ENCODE measurements at regions not wholly inside any gene's neighbourhood (a gene's known extent, or its start where the extent isn't known, plus 50 kb on each side); places are given as distances from the start of the nearest gene placed in this dataset.

DNA sequence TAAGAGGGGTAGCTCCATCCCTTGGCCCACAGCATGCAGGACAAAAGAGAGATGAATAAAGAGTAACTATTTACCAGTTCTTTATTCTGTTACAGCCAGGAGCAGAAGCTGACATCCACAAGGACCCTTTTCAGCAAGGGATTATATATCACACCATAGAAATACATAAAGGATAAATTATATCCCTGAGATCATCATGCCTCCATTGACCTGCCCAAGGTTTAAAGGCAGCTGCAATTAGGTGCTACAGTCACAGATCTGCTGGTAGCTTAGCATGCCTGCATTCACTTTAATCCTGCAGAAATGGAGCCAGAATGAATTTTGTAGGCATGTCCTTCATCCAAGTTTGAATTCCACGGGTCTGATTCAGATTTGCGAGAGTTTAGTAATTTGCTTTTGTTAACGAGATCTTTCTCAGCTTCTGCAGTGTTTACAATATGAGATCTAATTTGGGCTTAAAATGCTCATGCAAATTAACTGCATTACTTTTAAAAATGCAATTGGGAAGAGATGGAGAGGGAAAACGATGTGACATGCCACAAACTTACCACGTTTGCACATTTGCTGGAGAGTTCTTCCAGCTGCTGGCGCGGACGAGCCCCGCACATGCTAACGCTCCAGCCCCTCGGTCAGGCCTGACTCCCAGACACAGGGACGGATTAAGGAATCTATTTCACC lies 327.0 kb upstream of the NOCT start:
- no peak overlapping the region for H3K4me2 ChIP-seq (ENCODE audit: insufficient read depth, low read length)
- FAIRE-seq = no peak
- TF ChIP-seq MAX (IDR thresholded peaks at IDR 0.05; ENCODE audit: insufficient read depth, insufficient read length) = no peak
- TF ChIP-seq POLR2A (IDR thresholded peaks at IDR 0.05; ENCODE audit: low read depth, low read length) = no peak
- TF ChIP-seq POLR2AphosphoS5 (IDR thresholded peaks at IDR 0.05; ENCODE audit: insufficient read depth, low read depth, low read length) = no peak
- no peak for TF ChIP-seq FOS (IDR thresholded peaks at IDR 0.05; ENCODE audit: borderline replicate concordance, insufficient read depth, low read length)
- TF ChIP-seq EZH2 (IDR thresholded peaks at IDR 0.05; ENCODE audit: borderline replicate concordance, low read depth, low read length, severe bottlenecking) = no peak
- TF ChIP-seq JUN (IDR thresholded peaks at IDR 0.05; ENCODE audit: borderline replicate concordance, insufficient read depth, insufficient read length, low read depth) = no peak
- TF ChIP-seq MYC (IDR thresholded peaks at IDR 0.05; ENCODE audit: low read depth, low read length) = no peak
- TF ChIP-seq CTCF (IDR thresholded peaks at IDR 0.05; ENCODE audit: extremely low read depth in 1 of 2, insufficient read depth in 1 of 2, low read depth in 1 of 2, low read length in 2 of 2) = no peak
- no peak for TF ChIP-seq GATA2 (IDR thresholded peaks at IDR 0.05; ENCODE audit: insufficient read depth, insufficient read length, low read depth, low read length)
- DNase-seq (ENCODE audit: low read depth, low spot score) = no peak
- no peaks in the 10 kb centered on the region for H3K36me3 ChIP-seq (ENCODE audit: control insufficient read depth in 2 of 2, extremely low read depth in 1 of 2, insufficient read depth in 2 of 2, low read length in 2 of 2)
- ChIA-PET CTCF (interaction anchor here (0.9 to 2.7 kb wide), 5 partner anchors 8 to 249 kb away, joined by 3 to 13 read pairs (median 3); no protein-coding TSS in a partner anchor), POLR2A (no interaction called here)
- no peaks in the 10 kb centered on the region for H3K9me3 ChIP-seq (replicated peaks; ENCODE audit: control insufficient read depth, insufficient read depth, low read length)
- intact Hi-C loops (cut with micrococcal nuclease) (no loop called here), dilution Hi-C loops (cut with MboI; ENCODE audit: extremely low pct_ligation_motif_present, low sequenced_read_pairs) (no loop called here)
- H4K20me1 ChIP-seq (replicated peaks; ENCODE audit: control insufficient read depth, extremely low read depth, insufficient read depth, low read length) = no peaks in the 10 kb centered on the region
- H3K4me1 ChIP-seq (ENCODE audit: control insufficient read depth, extremely low read depth, insufficient read depth, low read length) = no peaks in the 10 kb centered on the region
- no peak overlapping the region for H3K9ac ChIP-seq (replicated peaks; ENCODE audit: extremely low read depth, insufficient read depth, low read length)
- H3K4me3 ChIP-seq (replicated peaks in 1 of 3; ENCODE audit: insufficient read depth in 1 of 3, low read depth in 1 of 3, low read length in 3 of 3) = no peak overlapping the region
- H3K27ac ChIP-seq (ENCODE audit: insufficient read depth, low read depth, low read length) = no peak overlapping the region
- no peaks in the 10 kb centered on the region for H3K79me2 ChIP-seq (ENCODE audit: control insufficient read depth, insufficient read depth, low read length)
- peaks cover 8 to 16% of the 10 kb centered on the region in 2 experiments for H3K27me3 ChIP-seq (ENCODE audit: control insufficient read depth in 2 of 2, insufficient read depth in 2 of 2, low read length in 2 of 2)
- BruUV-seq (replicated peaks) = no TSS peak
- H3K9me1 ChIP-seq (replicated peaks; ENCODE audit: control insufficient read depth, extremely low read depth, insufficient read depth, low read length) = no peaks in the 10 kb centered on the region
- no peak overlapping the region for H2AFZ ChIP-seq (ENCODE audit: low read depth, low read length)
